Endodermal cell (in vitro differentiated cells): ENCODE measurements at regions not wholly inside any gene's neighbourhood (a gene's known extent, or its start where the extent isn't known, plus 50 kb on each side); places are given as distances from the start of the nearest gene placed in this dataset.

Experiments used
- DNase-seq: peaks from one replicate; pipeline ENCODE4 v3.0.0-alpha.2; 2017
- H3K27ac ChIP-seq: 2 replicates; pipeline ENCODE4 v1.5.1; 2013; ENCODE audit warnings: mild to moderate bottlenecking, low read depth, low read length, moderate library complexity
- H3K27me3 ChIP-seq: 2 replicates; pipeline ENCODE4 v1.6.1; 2013; ENCODE audit warnings: mild to moderate bottlenecking, low read length, moderate library complexity; ENCODE audit not compliant: insufficient read depth, control insufficient read depth, poor library complexity, severe bottlenecking
- H3K36me3 ChIP-seq: 2 replicates; pipeline ENCODE4 v1.7.0; 2013; ENCODE audit warnings: mild to moderate bottlenecking, low read length, moderate library complexity; ENCODE audit not compliant: control insufficient read depth, insufficient read depth
- H3K4me1 ChIP-seq: one replicate; pipeline ENCODE4 v1.7.0; 2013; ENCODE audit warnings: low read length; ENCODE audit not compliant: control insufficient read depth, insufficient read depth
- H3K4me3 ChIP-seq: 2 replicates; pipeline ENCODE4 v1.5.1; 2013; ENCODE audit warnings: mild to moderate bottlenecking, low read length, moderate library complexity
- H3K9ac ChIP-seq: 2 replicates; pipeline ENCODE4 v1.6.1; 2013; ENCODE audit warnings: mild to moderate bottlenecking, low read length, moderate library complexity; ENCODE audit not compliant: poor library complexity, severe bottlenecking; ENCODE audit errors: extremely low read depth
- H3K9me3 ChIP-seq: 2 replicates; pipeline ENCODE4 v1.6.1; 2013; ENCODE audit warnings: mild to moderate bottlenecking, low read length, moderate library complexity; ENCODE audit not compliant: control insufficient read depth
- H3K27ac Mint-ChIP-seq: 2 replicates; pipeline ENCODE4 v1.8.0; 2020; ENCODE audit warnings: mixed read lengths
- H3K27me3 Mint-ChIP-seq: 2 replicates; pipeline ENCODE4 v1.8.0; 2021; ENCODE audit warnings: mild to moderate bottlenecking, mixed read lengths; ENCODE audit not compliant: insufficient read depth
- H3K36me3 Mint-ChIP-seq: 2 replicates; pipeline ENCODE4 v1.8.0; 2020; ENCODE audit warnings: low read depth, mixed read lengths
- H3K4me1 Mint-ChIP-seq: 2 replicates; pipeline ENCODE4 v1.8.0; 2020; ENCODE audit warnings: mixed read lengths
- H3K4me3 Mint-ChIP-seq: 2 replicates; pipeline ENCODE4 v1.8.0; 2020; ENCODE audit warnings: mild to moderate bottlenecking, moderate library complexity, mixed read lengths
- H3K9me3 Mint-ChIP-seq: 2 replicates; pipeline ENCODE4 v1.8.0; 2020; ENCODE audit warnings: mild to moderate bottlenecking, mixed read lengths
- WGBS, 2 experiments: methylation state at CpG; one replicate each; pipeline versions ENCODE4 v1.1.5 to v1.1.7; 2013; ENCODE audit warnings: missing lambda C conversion rate in 2 of 2, mixed read lengths in 1 of 2; ENCODE audit not compliant: insufficient coverage in 1 of 2, insufficient read length in 1 of 2; 5-methylcytosine and 5-hydroxymethylcytosine counted together
- TF ChIP-seq, protein P1 (sequence below): fragments of 200-600 bp; sonication (generic); conservative IDR thresholded peaks from 2 replicates; pipeline ENCODE4 v1.5.0; 2021; ENCODE audit warnings: antibody characterized with exemption, mild to moderate bottlenecking

DNA sequence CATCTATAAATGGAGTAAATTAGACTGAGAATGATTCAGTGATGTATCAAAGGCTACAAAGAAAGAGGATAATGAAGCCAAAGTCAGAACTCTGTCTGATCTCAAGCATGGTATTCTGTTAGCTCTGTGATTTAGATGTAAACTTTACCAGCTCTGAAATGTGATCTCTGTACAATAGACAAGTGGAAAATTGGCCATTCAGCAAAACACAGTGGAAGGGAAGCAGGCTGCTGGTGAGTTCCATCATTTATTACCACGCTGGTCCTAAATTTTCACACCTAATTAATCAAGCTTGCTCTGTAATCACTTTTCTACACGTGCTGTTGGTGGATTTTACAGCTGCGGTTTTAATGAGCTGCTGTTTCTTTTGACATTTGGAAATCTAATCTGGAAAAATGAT lies 145.1 kb upstream of the OPCML start:
- peaks cover 7% of the 10 kb centered on the region for H3K4me1 Mint-ChIP-seq
- Histone ChIP-seq H3K27ac (peak overlapping the region; percentile 13), H3K4me1 (no peaks in the 10 kb centered on the region), H3K9me3 (no peaks in the 10 kb centered on the region), H3K9ac (no peak overlapping the region), H3K36me3 (no peaks in the 10 kb centered on the region), H3K4me3 (no peak overlapping the region), H3K27me3 (no peaks in the 10 kb centered on the region)
- H3K27ac Mint-ChIP-seq = no peak overlapping the region
- TF ChIP-seq, protein P1, sequence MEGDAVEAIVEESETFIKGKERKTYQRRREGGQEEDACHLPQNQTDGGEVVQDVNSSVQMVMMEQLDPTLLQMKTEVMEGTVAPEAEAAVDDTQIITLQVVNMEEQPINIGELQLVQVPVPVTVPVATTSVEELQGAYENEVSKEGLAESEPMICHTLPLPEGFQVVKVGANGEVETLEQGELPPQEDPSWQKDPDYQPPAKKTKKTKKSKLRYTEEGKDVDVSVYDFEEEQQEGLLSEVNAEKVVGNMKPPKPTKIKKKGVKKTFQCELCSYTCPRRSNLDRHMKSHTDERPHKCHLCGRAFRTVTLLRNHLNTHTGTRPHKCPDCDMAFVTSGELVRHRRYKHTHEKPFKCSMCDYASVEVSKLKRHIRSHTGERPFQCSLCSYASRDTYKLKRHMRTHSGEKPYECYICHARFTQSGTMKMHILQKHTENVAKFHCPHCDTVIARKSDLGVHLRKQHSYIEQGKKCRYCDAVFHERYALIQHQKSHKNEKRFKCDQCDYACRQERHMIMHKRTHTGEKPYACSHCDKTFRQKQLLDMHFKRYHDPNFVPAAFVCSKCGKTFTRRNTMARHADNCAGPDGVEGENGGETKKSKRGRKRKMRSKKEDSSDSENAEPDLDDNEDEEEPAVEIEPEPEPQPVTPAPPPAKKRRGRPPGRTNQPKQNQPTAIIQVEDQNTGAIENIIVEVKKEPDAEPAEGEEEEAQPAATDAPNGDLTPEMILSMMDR = no peak
- H3K36me3 Mint-ChIP-seq = no peaks in the 10 kb centered on the region
- peaks cover 10% of the 10 kb centered on the region for H3K27me3 Mint-ChIP-seq
- no peak overlapping the region for H3K4me3 Mint-ChIP-seq
- WGBS, 2 experiments = 89 to 95% methylated on average over 3 of the region's 3 CpGs
- DNase-seq = no peak
- H3K9me3 Mint-ChIP-seq = no peaks in the 10 kb centered on the region

DNA sequence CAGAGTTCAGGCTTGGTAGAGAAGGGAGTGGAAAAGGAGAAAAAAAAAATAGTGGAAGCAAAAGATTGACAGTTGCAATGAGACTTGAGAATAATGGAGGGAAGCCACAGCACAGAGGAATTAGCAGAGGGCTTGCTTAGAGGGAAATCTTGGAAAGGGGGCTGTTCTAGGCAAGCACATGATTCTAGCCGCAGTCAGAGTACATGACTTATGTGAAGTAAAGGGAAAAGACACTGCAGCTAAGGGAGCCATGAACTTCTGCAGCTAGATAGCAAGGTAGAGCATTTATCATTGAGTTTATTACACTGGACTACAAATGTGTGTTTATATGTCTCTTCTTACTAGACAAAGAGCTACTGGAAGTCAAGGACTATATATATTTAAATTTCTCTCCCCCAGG lies 144.0 kb upstream of the OPCML start:
- Histone ChIP-seq H3K9me3 (no peaks in the 10 kb centered on the region), H3K27me3 (no peaks in the 10 kb centered on the region), H3K27ac (no peak overlapping the region), H3K9ac (no peak overlapping the region), H3K4me3 (no peak overlapping the region), H3K36me3 (no peaks in the 10 kb centered on the region), H3K4me1 (no peaks in the 10 kb centered on the region)
- WGBS, 2 experiments = 96 to 100% methylated on average over 1 of the region's 1 CpG
- Mint-ChIP-seq H3K27me3 (peaks cover 10% of the 10 kb centered on the region), H3K36me3 (no peaks in the 10 kb centered on the region), H3K27ac (no peak overlapping the region), H3K4me3 (no peak overlapping the region), H3K4me1 (no peaks in the 10 kb centered on the region), H3K9me3 (no peaks in the 10 kb centered on the region)
- DNase-seq = no peak
- TF ChIP-seq, protein P1 = no peak

DNA sequence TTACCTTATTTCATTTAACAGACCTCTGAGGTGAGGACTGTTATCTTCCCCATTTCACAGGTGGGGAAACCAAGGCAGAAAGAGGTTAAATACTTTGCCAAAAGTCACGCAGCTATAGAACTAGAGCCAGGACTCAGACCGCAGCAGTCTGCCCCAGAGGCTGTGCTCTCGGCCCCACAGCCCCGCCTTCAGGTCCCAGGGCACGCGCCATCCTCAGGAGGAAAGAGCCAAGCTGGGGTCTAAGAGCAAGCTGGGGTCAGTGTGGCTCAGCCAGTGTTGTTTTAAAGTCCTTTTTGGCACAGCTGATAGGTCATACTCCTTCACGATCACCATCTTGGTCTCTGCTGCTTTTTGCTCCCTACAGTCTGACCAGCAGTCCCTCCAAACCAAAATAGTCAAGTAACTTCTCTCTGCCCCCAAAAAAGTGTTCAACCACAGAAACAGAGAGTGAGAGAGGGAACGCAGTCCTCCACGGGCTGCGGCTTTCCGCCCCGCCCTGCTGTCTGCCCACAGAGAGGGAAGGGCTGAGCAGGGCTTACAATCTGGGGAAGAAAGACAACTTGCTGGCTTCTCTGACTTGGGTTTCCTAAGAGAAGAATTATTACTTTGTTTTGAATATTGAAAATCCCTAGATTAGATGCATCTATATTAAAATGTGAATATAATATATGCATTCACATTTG lies 137.2 kb upstream of the OPCML start:
- peaks cover 6% of the 10 kb centered on the region for H3K27me3 Mint-ChIP-seq
- Histone ChIP-seq H3K9ac (no peak overlapping the region), H3K27me3 (no peaks in the 10 kb centered on the region), H3K27ac (no peak overlapping the region), H3K9me3 (no peaks in the 10 kb centered on the region), H3K4me1 (peaks cover 3% of the 10 kb centered on the region), H3K4me3 (no peak overlapping the region), H3K36me3 (no peaks in the 10 kb centered on the region)
- DNase-seq = peak; percentile 69
- H3K4me3 Mint-ChIP-seq = no peak overlapping the region
- no peaks in the 10 kb centered on the region for H3K9me3 Mint-ChIP-seq
- H3K36me3 Mint-ChIP-seq = no peaks in the 10 kb centered on the region
- WGBS, 2 experiments = 87 to 89% methylated on average over 11 to 12 of the region's 12 CpGs
- H3K27ac Mint-ChIP-seq = no peak overlapping the region
- H3K4me1 Mint-ChIP-seq = peaks cover 23% of the 10 kb centered on the region
- TF ChIP-seq, protein P1 = peak; percentile 37
